GM21786 (cell line): ENCODE measurements at regions not wholly inside any gene's neighbourhood (a gene's known extent, or its start where the extent isn't known, plus 50 kb on each side); places are given as distances from the start of the nearest gene placed in this dataset.

ENCODE experiments used
- ATAC-seq: cut with Tn5 transposase; IDR thresholded peaks from one replicate; pipeline ENCODE4 v1.9.1; 2021; ENCODE audit not compliant: unreplicated experiment

GRCh38 chr6:167437888-167438484 is 113.1 kb downstream of the TTLL2 start:
- no peak for ATAC-seq

- ATAC-seq, result no peak
Measured at GRCh38 chr6:167441715-167442206, 116.9 kb downstream of the TTLL2 start.

GRCh38 chr6:167442245-167442644 is 117.4 kb downstream of the TTLL2 start:
- ATAC-seq, result no peak

GRCh38 chr6:167442796-167443680 is 118.2 kb downstream of the TTLL2 start:
- no peak for ATAC-seq

- no peak for ATAC-seq
Measured at GRCh38 chr6:167444602-167445346, 119.9 kb downstream of the TTLL2 start.

- no peak for ATAC-seq
Measured at GRCh38 chr6:167445568-167445967, 120.7 kb downstream of the TTLL2 start.

- ATAC-seq, result no peak
Measured at GRCh38 chr6:167446046-167446445, 121.2 kb downstream of the TTLL2 start.

- ATAC-seq, result no peak
Measured at GRCh38 chr6:167446971-167447370, 122.1 kb downstream of the TTLL2 start.

- ATAC-seq, result no peak
Measured at GRCh38 chr6:167448378-167448777, 123.5 kb downstream of the TTLL2 start.

GRCh38 chr6:167449094-167449861 is 124.4 kb downstream of the TTLL2 start:
- no peak for ATAC-seq

- ATAC-seq, result no peak
Measured at GRCh38 chr6:167450626-167451025, 125.7 kb downstream of the TTLL2 start.

- ATAC-seq, result no peak
Measured at GRCh38 chr6:167452338-167453081, 127.6 kb downstream of the TTLL2 start.

- ATAC-seq, result no peak
Measured at GRCh38 chr6:167453082-167453446, 128.2 kb downstream of the TTLL2 start.

GRCh38 chr6:167454003-167454402 is 129.1 kb downstream of the TTLL2 start:
- no peak for ATAC-seq

- ATAC-seq, result no peak
Measured at GRCh38 chr6:167455371-167455770, 130.5 kb downstream of the TTLL2 start.

- no peak for ATAC-seq
Measured at GRCh38 chr6:167462514-167463312, 137.8 kb downstream of the TTLL2 start.

GRCh38 chr6:167464177-167464576 is 139.3 kb downstream of the TTLL2 start:
- no peak for ATAC-seq

- no peak for ATAC-seq
Measured at GRCh38 chr6:167465482-167465881, 140.6 kb downstream of the TTLL2 start.

- no peak for ATAC-seq
Measured at GRCh38 chr6:167467282-167467681, 142.4 kb downstream of the TTLL2 start.
